ENCODE measurements at regions not wholly inside any gene's neighbourhood (a gene's known extent, or its start where the extent isn't known, plus 50 kb on each side); places are given as distances from the start of the nearest gene placed in this dataset.
"Not testable (repeated sequence)": the region's sequence is repeated elsewhere in the genome, so short reads cannot be mapped to it uniquely, and the experiment has no call there.

GRCh38 chr16:46519063-46519462 lies 102.1 kb downstream of the SHCBP1 start:
- no peak overlapping the region for H3K56ac ChIP-seq (ENCODE audit: low read length)

GRCh38 chr16:46496701-46497100 lies 124.5 kb downstream of the SHCBP1 start:
- H3K4ac ChIP-seq (ENCODE audit: low read depth, low read length), result no peak overlapping the region
- no peak overlapping the region for H3K18ac ChIP-seq (ENCODE audit: low read length)
- no peaks in the 10 kb centered on the region for H3K79me2 ChIP-seq (ENCODE audit: control insufficient read depth, insufficient read depth, low read length)
- H3K56ac ChIP-seq (ENCODE audit: low read length), result no peak overlapping the region
- H3K27me3 ChIP-seq (ENCODE audit: insufficient read depth, low read length, poor library complexity), result no peaks in the 10 kb centered on the region
- no CpG with 5 or more reads among the region's 2 CpGs for WGBS (ENCODE audit: extremely low coverage, insufficient coverage, low lambda C conversion rate)
- no peak overlapping the region for H3K9ac ChIP-seq (ENCODE audit: low read length)
- H2BK120ac ChIP-seq (ENCODE audit: low read depth, low read length), result no peak overlapping the region
- no peaks in the 10 kb centered on the region for H3K79me1 ChIP-seq (ENCODE audit: low read length)
- H2AK5ac ChIP-seq (ENCODE audit: low read length), result no peak overlapping the region
- DNase-seq, result no peak
- H2BK15ac ChIP-seq (replicated peaks; ENCODE audit: low read depth), result no peak overlapping the region
- H4K5ac ChIP-seq (ENCODE audit: low read length), result no peak overlapping the region
- no peaks in the 10 kb centered on the region for H3K36me3 ChIP-seq (ENCODE audit: control insufficient read depth, insufficient read depth, low read length)
- H3K23ac ChIP-seq (ENCODE audit: low read length), result no peak overlapping the region
- no peaks in the 10 kb centered on the region for H3K4me1 ChIP-seq (ENCODE audit: control insufficient read depth, low read depth, low read length)
- no peak overlapping the region for H3K27ac ChIP-seq (ENCODE audit: low read depth, low read length)
- no peak overlapping the region for H3K4me2 ChIP-seq (ENCODE audit: low read length)
- no peak overlapping the region for H3K4me3 ChIP-seq (ENCODE audit: low read length)
- no peak overlapping the region for H4K8ac ChIP-seq (ENCODE audit: low read depth, low read length)
- H2BK5ac ChIP-seq (ENCODE audit: low read length), result no peak overlapping the region

More at GRCh38 chr16:46519063-46519462, 102.1 kb downstream of the SHCBP1 start:
- Histone ChIP-seq H3K4me1 (ENCODE audit: control insufficient read depth, low read depth, low read length) (no peaks in the 10 kb centered on the region), H3K36me3 (ENCODE audit: control insufficient read depth, insufficient read depth, low read length) (no peaks in the 10 kb centered on the region), H3K18ac (ENCODE audit: low read length) (no peak overlapping the region), H2AK5ac (ENCODE audit: low read length) (no peak overlapping the region), H3K4me2 (ENCODE audit: low read length) (no peak overlapping the region), H4K8ac (ENCODE audit: low read depth, low read length) (no peak overlapping the region), H3K4ac (ENCODE audit: low read depth, low read length) (no peak overlapping the region), H2BK120ac (ENCODE audit: low read depth, low read length) (no peak overlapping the region), H3K27me3 (ENCODE audit: insufficient read depth, low read length, poor library complexity) (no peaks in the 10 kb centered on the region), H4K5ac (ENCODE audit: low read length) (no peak overlapping the region), H2BK5ac (ENCODE audit: low read length) (no peak overlapping the region), H3K9ac (ENCODE audit: low read length) (no peak overlapping the region), H3K4me3 (ENCODE audit: low read length) (no peak overlapping the region), H3K23ac (ENCODE audit: low read length) (no peak overlapping the region), H3K79me1 (ENCODE audit: low read length) (no peaks in the 10 kb centered on the region), H3K27ac (ENCODE audit: low read depth, low read length) (no peak overlapping the region), H2BK15ac (replicated peaks; ENCODE audit: low read depth) (no peak overlapping the region), H3K79me2 (ENCODE audit: control insufficient read depth, insufficient read depth, low read length) (no peaks in the 10 kb centered on the region)
- no peak for DNase-seq

- Histone ChIP-seq H2BK5ac (ENCODE audit: low read length) (no peak overlapping the region), H3K9ac (ENCODE audit: low read length) (no peak overlapping the region), H3K36me3 (ENCODE audit: control insufficient read depth, insufficient read depth, low read length) (no peaks in the 10 kb centered on the region), H3K27ac (ENCODE audit: low read depth, low read length) (no peak overlapping the region), H2BK120ac (ENCODE audit: low read depth, low read length) (no peak overlapping the region), H3K79me1 (ENCODE audit: low read length) (no peaks in the 10 kb centered on the region), H4K8ac (ENCODE audit: low read depth, low read length) (no peak overlapping the region), H3K4me3 (ENCODE audit: low read length) (no peak overlapping the region), H4K5ac (ENCODE audit: low read length) (no peak overlapping the region), H3K23ac (ENCODE audit: low read length) (no peak overlapping the region), H2BK15ac (replicated peaks; ENCODE audit: low read depth) (no peak overlapping the region), H3K4ac (ENCODE audit: low read depth, low read length) (no peak overlapping the region), H3K4me2 (ENCODE audit: low read length) (no peak overlapping the region), H3K27me3 (ENCODE audit: insufficient read depth, low read length, poor library complexity) (no peaks in the 10 kb centered on the region), H2AK5ac (ENCODE audit: low read length) (no peak overlapping the region), H3K18ac (ENCODE audit: low read length) (no peak overlapping the region), H3K56ac (ENCODE audit: low read length) (no peak overlapping the region), H3K79me2 (ENCODE audit: control insufficient read depth, insufficient read depth, low read length) (no peaks in the 10 kb centered on the region), H3K4me1 (ENCODE audit: control insufficient read depth, low read depth, low read length) (no peaks in the 10 kb centered on the region)
- DNase-seq, result no peak
- WGBS (ENCODE audit: extremely low coverage, insufficient coverage, low lambda C conversion rate), result no CpG with 5 or more reads among the region's 4 CpGs
These were observed 138.3 kb downstream of the SHCBP1 start for GRCh38 chr16:46482895-46483294.

- no peaks in the 10 kb centered on the region for H3K36me3 ChIP-seq (ENCODE audit: control insufficient read depth, insufficient read depth, low read length)
- H2BK15ac ChIP-seq (replicated peaks; ENCODE audit: low read depth), result no peak overlapping the region
- no peak overlapping the region for H3K4ac ChIP-seq (ENCODE audit: low read depth, low read length)
- no peak overlapping the region for H3K9ac ChIP-seq (ENCODE audit: low read length)
- H3K18ac ChIP-seq (ENCODE audit: low read length), result no peak overlapping the region
- H3K56ac ChIP-seq (ENCODE audit: low read length), result no peak overlapping the region
- H2AK5ac ChIP-seq (ENCODE audit: low read length), result no peak overlapping the region
- no peak overlapping the region for H2BK5ac ChIP-seq (ENCODE audit: low read length)
- no peaks in the 10 kb centered on the region for H3K4me1 ChIP-seq (ENCODE audit: control insufficient read depth, low read depth, low read length)
- H3K27me3 ChIP-seq (ENCODE audit: insufficient read depth, low read length, poor library complexity), result no peaks in the 10 kb centered on the region
- no peak overlapping the region for H3K23ac ChIP-seq (ENCODE audit: low read length)
- no peak overlapping the region for H3K4me2 ChIP-seq (ENCODE audit: low read length)
- no peak for DNase-seq
- no peak overlapping the region for H4K8ac ChIP-seq (ENCODE audit: low read depth, low read length)
- no peaks in the 10 kb centered on the region for H3K79me1 ChIP-seq (ENCODE audit: low read length)
- no peak overlapping the region for H3K4me3 ChIP-seq (ENCODE audit: low read length)
- no peak overlapping the region for H3K27ac ChIP-seq (ENCODE audit: low read depth, low read length)
- WGBS (ENCODE audit: extremely low coverage, insufficient coverage, low lambda C conversion rate), result no CpG with 5 or more reads among the region's 15 CpGs
- no peaks in the 10 kb centered on the region for H3K79me2 ChIP-seq (ENCODE audit: control insufficient read depth, insufficient read depth, low read length)
- no peak overlapping the region for H4K5ac ChIP-seq (ENCODE audit: low read length)
- H2BK120ac ChIP-seq (ENCODE audit: low read depth, low read length), result no peak overlapping the region
These were observed 154.9 kb downstream of the SHCBP1 start for GRCh38 chr16:46466239-46466638.

- not testable (repeated sequence) for H2BK5ac ChIP-seq (ENCODE audit: low read length); H4K5ac ChIP-seq (ENCODE audit: low read length); H3K79me2 ChIP-seq (ENCODE audit: control insufficient read depth, insufficient read depth, low read length); H3K4me1 ChIP-seq (ENCODE audit: control insufficient read depth, low read depth, low read length); H3K18ac ChIP-seq (ENCODE audit: low read length); H2BK15ac ChIP-seq (replicated peaks; ENCODE audit: low read depth); H3K56ac ChIP-seq (ENCODE audit: low read length); H3K27me3 ChIP-seq (ENCODE audit: insufficient read depth, low read length, poor library complexity); H3K23ac ChIP-seq (ENCODE audit: low read length); H4K8ac ChIP-seq (ENCODE audit: low read depth, low read length); H3K27ac ChIP-seq (ENCODE audit: low read depth, low read length); H3K4me3 ChIP-seq (ENCODE audit: low read length); H3K4ac ChIP-seq (ENCODE audit: low read depth, low read length); H2AK5ac ChIP-seq (ENCODE audit: low read length); H3K9ac ChIP-seq (ENCODE audit: low read length); H3K79me1 ChIP-seq (ENCODE audit: low read length); DNase-seq; H2BK120ac ChIP-seq (ENCODE audit: low read depth, low read length); H3K4me2 ChIP-seq (ENCODE audit: low read length); H3K36me3 ChIP-seq (ENCODE audit: control insufficient read depth, insufficient read depth, low read length)
- WGBS (ENCODE audit: extremely low coverage, insufficient coverage, low lambda C conversion rate), result no CpG with 5 or more reads among the region's 10 CpGs
These were observed 166.4 kb downstream of the SHCBP1 start for GRCh38 chr16:46454801-46455200.

GRCh38 chr16:46428108-46429061 lies 192.8 kb downstream of the SHCBP1 start:
- Histone ChIP-seq H4K8ac (ENCODE audit: low read depth, low read length) (no peak overlapping the region), H2BK120ac (ENCODE audit: low read depth, low read length) (no peak overlapping the region), H3K56ac (ENCODE audit: low read length) (no peak overlapping the region), H2BK5ac (ENCODE audit: low read length) (no peak overlapping the region), H3K23ac (ENCODE audit: low read length) (no peak overlapping the region), H3K79me1 (ENCODE audit: low read length) (no peaks in the 10 kb centered on the region), H3K9ac (ENCODE audit: low read length) (no peak overlapping the region), H3K27me3 (ENCODE audit: insufficient read depth, low read length, poor library complexity) (no peaks in the 10 kb centered on the region), H4K5ac (ENCODE audit: low read length) (no peak overlapping the region), H3K27ac (ENCODE audit: low read depth, low read length) (no peak overlapping the region), H3K36me3 (ENCODE audit: control insufficient read depth, insufficient read depth, low read length) (no peaks in the 10 kb centered on the region), H3K4me1 (ENCODE audit: control insufficient read depth, low read depth, low read length) (no peaks in the 10 kb centered on the region), H3K79me2 (ENCODE audit: control insufficient read depth, insufficient read depth, low read length) (no peaks in the 10 kb centered on the region), H2BK15ac (replicated peaks; ENCODE audit: low read depth) (no peak overlapping the region), H3K4me3 (ENCODE audit: low read length) (no peak overlapping the region), H3K4me2 (ENCODE audit: low read length) (no peak overlapping the region), H2AK5ac (ENCODE audit: low read length) (no peak overlapping the region), H3K18ac (ENCODE audit: low read length) (no peak overlapping the region), H3K4ac (ENCODE audit: low read depth, low read length) (no peak overlapping the region)
- DNase-seq, result no peak
- WGBS (ENCODE audit: extremely low coverage, insufficient coverage, low lambda C conversion rate), result no CpG with 5 or more reads among the region's 81 CpGs

Measured in mesendoderm (in vitro differentiated cells).